MCF 10A (cell line): ENCODE measurements at regions not wholly inside any gene's neighbourhood (a gene's known extent, or its start where the extent isn't known, plus 50 kb on each side); places are given as distances from the start of the nearest gene placed in this dataset.
"Not testable (repeated sequence)": the region's sequence is repeated elsewhere in the genome, so short reads cannot be mapped to it uniquely, and the experiment has no call there.

Source experiments
- BruUV-seq: library from RNA; stranded (reverse); fragments of 400-500 nt; replicated peaks from 2 replicates; lab custom pipeline; 2021; lab: Mats Ljungman, UMichigan
- CTCF ChIA-PET: fragments of 300-600 bp; sonication (Branson Sonifier 250); formaldehyde crosslinking; extraction: SDS; loops from one replicate; lab custom pipeline; 2021; ENCODE audit warnings: antibody characterized with exemption, inconsistent platforms; lab: Yijun Ruan, JAX
- POLR2A ChIA-PET: fragments of 300-600, 350-650 bp; sonication (Branson Sonifier 250); formaldehyde crosslinking; extraction: SDS; loops from one replicate; lab custom pipeline; 2020; ENCODE audit warnings: antibody characterized with exemption, inconsistent platforms; lab: Yijun Ruan, JAX
- DNase-seq: peaks from one replicate; pipeline ENCODE4 v3.0.0-alpha.2; 2018; ENCODE audit not compliant: unreplicated experiment
- H3K27ac Mint-ChIP-seq: one replicate; pipeline ENCODE4 v1.8.0; 2022; ENCODE audit warnings: mild to moderate bottlenecking, low read depth, mixed read lengths; ENCODE audit not compliant: unreplicated experiment
- H3K27me3 Mint-ChIP-seq: one replicate; pipeline ENCODE4 v1.8.0; 2022; ENCODE audit warnings: mixed read lengths; ENCODE audit not compliant: insufficient read depth, unreplicated experiment
- H3K36me3 Mint-ChIP-seq: one replicate; pipeline ENCODE4 v1.8.0; 2022; ENCODE audit warnings: mild to moderate bottlenecking, moderate library complexity, mixed read lengths; ENCODE audit not compliant: insufficient read depth, unreplicated experiment
- H3K4me1 Mint-ChIP-seq: one replicate; pipeline ENCODE4 v1.8.0; 2022; ENCODE audit warnings: mixed read lengths; ENCODE audit not compliant: insufficient read depth, unreplicated experiment
- H3K4me3 Mint-ChIP-seq: one replicate; pipeline ENCODE4 v1.8.0; 2022; ENCODE audit warnings: mild to moderate bottlenecking, moderate library complexity, mixed read lengths; ENCODE audit not compliant: unreplicated experiment
- H3K9me3 Mint-ChIP-seq: one replicate; pipeline ENCODE4 v1.8.0; 2022; ENCODE audit warnings: mixed read lengths; ENCODE audit not compliant: unreplicated experiment
- CTCF ChIP-seq: fragments of 200-600 bp; IDR thresholded peaks from one replicate; pipeline ENCODE4 v1.8.0; 2022; ENCODE audit warnings: antibody characterized with exemption, mild to moderate bottlenecking; ENCODE audit not compliant: unreplicated experiment
- intact Hi-C: fragments of 100-400 bp; cut with micrococcal nuclease; formaldehyde crosslinking; loops from 2 replicates; pipeline ENCODE4 v1.14.1; 2022

DNA sequence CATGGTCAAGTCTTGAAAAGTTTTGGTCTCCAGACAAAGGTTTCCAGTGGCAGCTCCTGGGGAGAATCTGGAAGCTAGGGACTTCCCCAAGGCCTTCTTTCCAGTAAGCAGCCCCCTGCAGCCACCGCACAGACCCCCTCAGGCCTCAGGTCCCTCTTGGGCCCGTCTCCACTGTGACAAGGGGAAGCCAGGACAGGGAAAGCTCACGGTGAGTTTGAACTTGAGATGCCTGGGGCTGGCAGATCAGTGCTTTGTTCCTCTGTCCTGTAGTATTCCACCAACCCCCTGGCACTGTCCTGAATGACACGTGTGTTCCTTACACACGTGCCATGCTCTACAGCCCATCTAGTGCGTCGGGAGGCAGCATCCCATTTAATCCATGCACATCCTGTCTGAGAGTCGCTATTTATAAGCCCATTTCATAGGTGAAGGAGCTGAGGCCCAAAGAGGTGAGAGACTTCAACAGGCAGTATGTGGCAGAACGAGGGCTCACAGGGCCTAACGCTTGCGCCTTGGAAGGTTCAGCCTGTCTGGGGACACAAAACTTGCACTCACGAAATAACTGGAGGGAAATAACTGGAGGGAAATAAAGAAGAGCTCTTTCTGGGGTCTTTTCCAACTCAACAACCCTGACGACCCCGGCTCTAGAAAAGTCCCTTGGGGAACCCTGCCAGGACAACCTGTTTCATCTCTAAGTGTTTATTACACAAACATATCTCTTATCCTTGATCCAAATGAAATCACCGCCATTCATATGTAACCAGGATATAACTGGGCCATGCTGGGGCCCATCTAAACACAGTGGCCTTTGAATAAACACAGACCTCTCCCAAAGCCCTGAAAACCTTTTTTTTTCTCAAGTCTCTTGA lies 123.0 kb downstream of the BANF2 start:
- no peak for TF ChIP-seq CTCF
- H3K27me3 Mint-ChIP-seq: no peaks in the 10 kb centered on the region
- peaks cover 7% of the 10 kb centered on the region for H3K9me3 Mint-ChIP-seq
- POLR2A ChIA-PET: interaction anchor here (0.6 kb wide), 1 partner anchor 253 kb away, joined by 4 read pairs; the partner anchor contains the start of gene DSTN
- intact Hi-C loops: no loop called here
- H3K27ac Mint-ChIP-seq: no peak overlapping the region
- no peak overlapping the region for H3K4me3 Mint-ChIP-seq
- no peaks in the 10 kb centered on the region for H3K4me1 Mint-ChIP-seq
- CTCF ChIA-PET: interaction anchor here (0.6 kb wide), 2 partner anchors 24 to 77 kb away, joined by 3 read pairs; no protein-coding TSS in a partner anchor
- no peaks in the 10 kb centered on the region for H3K36me3 Mint-ChIP-seq
- no TSS peak for BruUV-seq
- no peak for DNase-seq

GRCh38 chr20:17822039-17822438 lies 122.3 kb downstream of the BANF2 start:
- intact Hi-C loops: no loop called here
- ChIA-PET CTCF (interaction anchor here (0.6 to 1.0 kb wide), 3 partner anchors 19 to 78 kb away, joined by 3 to 5 read pairs (median 3); no protein-coding TSS in a partner anchor), POLR2A (interaction anchor here (0.6 kb wide), 1 partner anchor 252 kb away, joined by 4 read pairs; the partner anchor contains the start of gene DSTN)
- Mint-ChIP-seq H3K27ac (no peak overlapping the region), H3K4me1 (no peaks in the 10 kb centered on the region), H3K9me3 (peaks cover 7% of the 10 kb centered on the region), H3K36me3 (no peaks in the 10 kb centered on the region), H3K27me3 (no peaks in the 10 kb centered on the region), H3K4me3 (no peak overlapping the region)
- no peak for TF ChIP-seq CTCF
- BruUV-seq: no TSS peak
- peak; percentile 61 for DNase-seq

DNA sequence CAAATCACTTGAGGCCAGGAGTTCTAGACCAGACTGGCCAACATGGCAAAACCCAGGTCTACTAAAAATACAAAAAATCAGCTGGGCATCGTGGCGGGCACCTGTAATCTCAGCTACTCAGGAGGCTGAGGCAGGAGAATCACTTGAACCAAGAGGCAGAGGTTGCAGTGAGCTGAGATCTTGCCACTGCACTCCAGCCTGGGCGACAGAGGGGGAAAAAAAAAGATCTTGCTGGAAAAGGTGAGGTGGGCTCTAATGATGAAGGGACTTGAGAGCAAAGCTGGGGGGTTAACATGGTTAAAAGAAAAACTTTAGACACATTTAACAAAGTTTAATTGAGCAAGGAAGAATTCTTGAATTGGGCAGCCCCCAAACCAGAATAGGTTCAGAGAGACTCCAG lies 121.8 kb downstream of the BANF2 start:
- ChIA-PET CTCF (interaction anchor here (0.6 to 1.0 kb wide), 3 partner anchors 19 to 79 kb away, joined by 3 to 5 read pairs (median 3); no protein-coding TSS in a partner anchor), POLR2A (interaction anchor here (0.6 kb wide), 1 partner anchor 252 kb away, joined by 4 read pairs; the partner anchor contains the start of gene DSTN)
- H3K4me3 Mint-ChIP-seq, H3K4me1 Mint-ChIP-seq, H3K27me3 Mint-ChIP-seq, BruUV-seq, H3K27ac Mint-ChIP-seq, H3K9me3 Mint-ChIP-seq, H3K36me3 Mint-ChIP-seq, DNase-seq, intact Hi-C loops: not testable (repeated sequence)

DNA sequence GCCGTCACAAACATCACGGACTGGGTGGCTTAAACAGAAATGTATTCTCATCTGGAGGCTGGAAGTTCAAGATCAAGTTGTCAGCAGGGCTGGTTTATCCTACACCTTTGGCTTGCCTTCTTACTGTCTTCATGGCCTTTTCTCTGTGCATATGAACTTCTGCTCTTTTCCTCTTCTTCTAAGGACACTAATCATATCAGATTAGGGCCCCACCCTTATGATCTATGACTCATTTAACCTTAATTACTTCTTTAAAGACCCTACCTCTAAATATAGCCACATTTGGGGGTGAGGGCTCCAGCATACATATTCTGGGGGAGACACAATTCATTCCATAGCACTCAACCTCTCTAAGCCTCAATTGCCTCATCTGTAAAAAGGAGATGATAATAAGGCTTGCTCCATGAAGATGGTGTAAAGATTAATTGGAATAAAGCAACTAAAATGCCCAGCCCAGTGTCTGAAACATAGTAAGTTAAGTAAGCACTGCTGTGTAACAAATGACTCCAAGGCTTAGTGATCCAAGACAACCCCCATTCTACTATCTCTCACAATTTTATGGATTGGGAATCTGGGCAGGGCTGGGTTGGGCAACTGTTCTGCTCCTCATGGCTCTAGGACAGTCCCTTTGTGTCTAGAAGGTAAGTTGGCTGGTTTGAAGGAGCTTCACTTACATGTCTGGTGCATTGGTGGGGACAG lies 119.8 kb downstream of the BANF2 start:
- Mint-ChIP-seq H3K27me3 (no peaks in the 10 kb centered on the region), H3K9me3 (peaks cover 7% of the 10 kb centered on the region), H3K36me3 (no peaks in the 10 kb centered on the region), H3K4me1 (no peaks in the 10 kb centered on the region), H3K27ac (no peak overlapping the region), H3K4me3 (no peak overlapping the region)
- no peak for TF ChIP-seq CTCF
- CTCF ChIA-PET: interaction anchor here (0.9 kb wide), 1 partner anchor 75 kb away, joined by 3 read pairs; no protein-coding TSS in a partner anchor
- no TSS peak for BruUV-seq
- no peak for DNase-seq
- POLR2A ChIA-PET: no interaction called here
- intact Hi-C loops: no loop called here
